OCI-LY1 (cell line): ENCODE measurements at regions not wholly inside any gene's neighbourhood (a gene's known extent, or its start where the extent isn't known, plus 50 kb on each side); places are given as distances from the start of the nearest gene placed in this dataset.

ENCODE experiments used
- H2AFZ ChIP-seq: fragments of 200-600 bp; sonication (generic), shearing (Covaris generic); 2 replicates; pipeline ENCODE4 v1.6.0; 2014; ENCODE audit warnings: antibody characterized with exemption, mild to moderate bottlenecking, low read length
- H3F3A ChIP-seq: fragments of 200-600 bp; sonication (generic), shearing (Covaris generic); 2 replicates; pipeline ENCODE4 v1.6.0; 2014; ENCODE audit warnings: mild to moderate bottlenecking, antibody characterized with exemption, low read length, moderate library complexity; ENCODE audit not compliant: insufficient read depth
- H3K27ac ChIP-seq: fragments of 200-600 bp; sonication (generic); 2 replicates; pipeline ENCODE4 v1.5.1; 2014; ENCODE audit warnings: low read length, mixed run types, mild to moderate bottlenecking, low read depth; ENCODE audit not compliant: poor library complexity, severe bottlenecking
- H3K27me3 ChIP-seq: fragments of 200-600 bp; sonication (generic); 2 replicates; pipeline ENCODE4 v1.6.0; 2014; ENCODE audit warnings: antibody characterized with exemption, mild to moderate bottlenecking, low read length, moderate library complexity; ENCODE audit not compliant: insufficient read depth
- H3K36me3 ChIP-seq: fragments of 200-600 bp; sonication (generic); 2 replicates; pipeline ENCODE4 v1.6.1; 2014; ENCODE audit warnings: mild to moderate bottlenecking, antibody characterized with exemption, low read length, moderate library complexity, mixed read lengths; ENCODE audit not compliant: insufficient read depth
- H3K4me1 ChIP-seq: fragments of 200-600 bp; sonication (generic); 2 replicates; pipeline ENCODE4 v1.5.1; 2014; ENCODE audit warnings: mild to moderate bottlenecking, low read length, moderate library complexity; ENCODE audit not compliant: insufficient read depth, severe bottlenecking
- H3K4me2 ChIP-seq: fragments of 200-600 bp; sonication (generic), shearing (Covaris generic); 2 replicates; pipeline ENCODE4 v1.6.1; 2014; ENCODE audit warnings: low read length
- H3K4me3 ChIP-seq: fragments of 200-600 bp; sonication (generic); 2 replicates; pipeline ENCODE4 v1.5.1; 2014; ENCODE audit warnings: low read length, low read depth, mild to moderate bottlenecking, mixed read lengths; ENCODE audit not compliant: poor library complexity, severe bottlenecking
- H3K79me2 ChIP-seq: fragments of 200-600 bp; shearing (Covaris generic); 2 replicates; pipeline ENCODE4 v1.6.1; 2016; ENCODE audit warnings: mixed run types, low read length, mixed read lengths; ENCODE audit not compliant: insufficient read depth
- H3K9ac ChIP-seq: fragments of 200-600 bp; sonication (generic), shearing (Covaris generic); 2 replicates; pipeline ENCODE4 v1.6.1; 2014; ENCODE audit warnings: mild to moderate bottlenecking, low read length, mixed read lengths
- H3K9me2 ChIP-seq: fragments of 200-600 bp; sonication (generic), shearing (Covaris generic); 2 replicates; pipeline ENCODE4 v1.6.1; 2014; ENCODE audit warnings: low read depth, mild to moderate bottlenecking, low read length, mixed read lengths
- H3K9me3 ChIP-seq: fragments of 200-600 bp; shearing (Covaris generic); 2 replicates; pipeline ENCODE4 v1.6.1; 2014; ENCODE audit warnings: low read length, mixed read lengths
- H4K20me1 ChIP-seq: fragments of 200-600 bp; sonication (generic), shearing (Covaris generic); 2 replicates; pipeline ENCODE4 v1.6.0; 2016; ENCODE audit warnings: mild to moderate bottlenecking, low read length; ENCODE audit not compliant: insufficient read depth
- EZH2 ChIP-seq: fragments of 200-600 bp; sonication (generic), shearing (Covaris generic); IDR thresholded peaks from 2 replicates; pipeline ENCODE4 v1.8.0; 2017; ENCODE audit warnings: borderline replicate concordance, mixed run types, mild to moderate bottlenecking, antibody characterized with exemption, low read length, moderate library complexity, mixed read lengths
- TF ChIP-seq, protein P1 (sequence below): fragments of 200-600 bp; sonication (generic), shearing (Covaris generic); IDR thresholded peaks from 2 replicates; pipeline ENCODE4 v1.5.1; 2017; ENCODE audit warnings: mild to moderate bottlenecking, antibody characterized with exemption, low read length, moderate library complexity, mixed read lengths

DNA sequence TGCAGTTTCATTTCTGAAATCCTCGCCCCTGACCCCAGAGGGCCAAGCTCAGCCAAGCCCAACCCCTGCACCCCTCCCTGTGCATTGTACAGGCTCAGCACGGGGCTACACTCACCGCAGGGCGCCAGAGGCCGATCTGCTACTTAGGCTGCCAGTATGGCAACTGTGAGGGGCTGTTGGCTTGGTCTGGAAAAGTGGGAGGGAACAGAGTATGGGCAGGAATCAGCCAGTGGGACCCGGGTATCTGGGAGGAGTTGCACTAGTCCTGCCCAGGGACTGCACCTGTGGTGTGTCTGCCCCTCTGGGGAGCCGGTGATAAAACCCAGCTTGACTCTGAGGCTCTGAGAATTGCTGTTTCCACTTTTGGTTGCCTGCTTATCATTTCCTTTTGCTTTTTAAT lies 167.4 kb upstream of the KIF2A start:
- Histone ChIP-seq H3K9me2 (no peaks in the 10 kb centered on the region), H3K27me3 (no peaks in the 10 kb centered on the region), H3K4me1 (no peaks in the 10 kb centered on the region), H4K20me1 (no peaks in the 10 kb centered on the region), H3K4me2 (no peak overlapping the region), H3K4me3 (no peak overlapping the region), H2AFZ (no peak overlapping the region), H3K79me2 (no peaks in the 10 kb centered on the region), H3F3A (no peaks in the 10 kb centered on the region), H3K36me3 (no peaks in the 10 kb centered on the region), H3K9me3 (no peaks in the 10 kb centered on the region), H3K9ac (no peak overlapping the region), H3K27ac (no peak overlapping the region)
- TF ChIP-seq, protein P1, sequence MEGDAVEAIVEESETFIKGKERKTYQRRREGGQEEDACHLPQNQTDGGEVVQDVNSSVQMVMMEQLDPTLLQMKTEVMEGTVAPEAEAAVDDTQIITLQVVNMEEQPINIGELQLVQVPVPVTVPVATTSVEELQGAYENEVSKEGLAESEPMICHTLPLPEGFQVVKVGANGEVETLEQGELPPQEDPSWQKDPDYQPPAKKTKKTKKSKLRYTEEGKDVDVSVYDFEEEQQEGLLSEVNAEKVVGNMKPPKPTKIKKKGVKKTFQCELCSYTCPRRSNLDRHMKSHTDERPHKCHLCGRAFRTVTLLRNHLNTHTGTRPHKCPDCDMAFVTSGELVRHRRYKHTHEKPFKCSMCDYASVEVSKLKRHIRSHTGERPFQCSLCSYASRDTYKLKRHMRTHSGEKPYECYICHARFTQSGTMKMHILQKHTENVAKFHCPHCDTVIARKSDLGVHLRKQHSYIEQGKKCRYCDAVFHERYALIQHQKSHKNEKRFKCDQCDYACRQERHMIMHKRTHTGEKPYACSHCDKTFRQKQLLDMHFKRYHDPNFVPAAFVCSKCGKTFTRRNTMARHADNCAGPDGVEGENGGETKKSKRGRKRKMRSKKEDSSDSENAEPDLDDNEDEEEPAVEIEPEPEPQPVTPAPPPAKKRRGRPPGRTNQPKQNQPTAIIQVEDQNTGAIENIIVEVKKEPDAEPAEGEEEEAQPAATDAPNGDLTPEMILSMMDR: no peak
- no peak for TF ChIP-seq EZH2

DNA sequence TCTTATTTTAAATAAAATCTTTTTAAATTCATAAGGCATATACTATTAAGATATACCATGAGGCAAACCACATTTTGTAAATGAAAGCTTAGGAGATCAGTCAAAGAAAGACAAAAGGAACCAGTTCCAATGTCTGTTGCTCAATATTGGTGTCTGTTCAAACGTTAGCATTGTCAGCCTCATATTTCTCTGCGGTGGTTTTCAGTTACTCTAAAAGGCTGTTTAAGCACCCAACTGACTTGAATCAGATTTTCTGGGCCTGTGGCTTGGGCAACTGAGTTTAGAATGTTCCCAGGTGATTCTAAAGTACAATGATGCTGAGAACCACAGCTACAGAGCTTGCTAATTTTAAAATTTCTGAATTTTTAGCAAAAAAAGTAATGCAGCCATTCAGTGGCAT lies 166.3 kb upstream of the KIF2A start:
- no peaks in the 10 kb centered on the region for H3F3A ChIP-seq
- H3K27ac ChIP-seq: no peak overlapping the region
- H2AFZ ChIP-seq: no peak overlapping the region
- no peaks in the 10 kb centered on the region for H3K4me1 ChIP-seq
- no peak overlapping the region for H3K4me2 ChIP-seq
- H3K9ac ChIP-seq: no peak overlapping the region
- H4K20me1 ChIP-seq: no peaks in the 10 kb centered on the region
- TF ChIP-seq, protein P1: no peak
- no peak for TF ChIP-seq EZH2
- H3K79me2 ChIP-seq: no peaks in the 10 kb centered on the region
- H3K9me2 ChIP-seq: no peaks in the 10 kb centered on the region
- no peaks in the 10 kb centered on the region for H3K27me3 ChIP-seq
- H3K36me3 ChIP-seq: no peaks in the 10 kb centered on the region
- no peaks in the 10 kb centered on the region for H3K9me3 ChIP-seq
- H3K4me3 ChIP-seq: no peak overlapping the region

DNA sequence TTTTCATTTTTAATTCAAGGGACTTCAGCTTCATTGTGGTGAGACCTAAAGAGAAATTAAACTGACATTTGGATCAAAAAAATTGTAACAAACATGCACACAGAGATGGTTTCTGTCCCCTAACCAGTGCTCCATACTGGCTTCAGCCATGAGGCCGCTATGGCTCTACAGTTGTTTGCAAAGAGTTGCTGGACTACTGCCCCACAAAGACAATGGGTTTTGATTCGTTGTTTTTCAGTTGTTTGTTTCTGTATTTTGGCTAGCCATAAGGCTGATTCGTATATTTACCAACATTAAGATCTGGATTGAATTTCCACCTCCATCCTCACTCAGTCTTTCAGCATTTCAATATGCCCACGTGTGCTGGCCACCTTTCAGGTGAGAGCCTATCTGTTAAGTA lies 163.7 kb upstream of the KIF2A start:
- no peak overlapping the region for H3K9ac ChIP-seq
- no peaks in the 10 kb centered on the region for H4K20me1 ChIP-seq
- no peak for TF ChIP-seq EZH2
- TF ChIP-seq, protein P1: no peak
- no peaks in the 10 kb centered on the region for H3K4me1 ChIP-seq
- H3K36me3 ChIP-seq: no peaks in the 10 kb centered on the region
- no peaks in the 10 kb centered on the region for H3K9me3 ChIP-seq
- no peaks in the 10 kb centered on the region for H3K9me2 ChIP-seq
- no peaks in the 10 kb centered on the region for H3K79me2 ChIP-seq
- no peak overlapping the region for H3K4me3 ChIP-seq
- no peak overlapping the region for H3K27ac ChIP-seq
- H3F3A ChIP-seq: no peaks in the 10 kb centered on the region
- no peaks in the 10 kb centered on the region for H3K27me3 ChIP-seq
- no peak overlapping the region for H3K4me2 ChIP-seq
- no peak overlapping the region for H2AFZ ChIP-seq
